A673 (cell line): ENCODE measurements at regions not wholly inside any gene's neighbourhood (a gene's known extent, or its start where the extent isn't known, plus 50 kb on each side); places are given as distances from the start of the nearest gene placed in this dataset.

Experiments
- BruUV-seq: library from RNA; stranded (reverse); fragments of 400-500 nt; replicated peaks from 2 replicates; lab custom pipeline; 2021; lab: Mats Ljungman, UMichigan
- CTCF ChIA-PET: fragments of 300-600 bp; sonication (Branson Sonifier 250); formaldehyde crosslinking; loops from one replicate; lab custom pipeline; 2022; ENCODE audit warnings: antibody characterized with exemption; lab: Charles Lee
- POLR2A ChIA-PET: fragments of 300-600 bp; sonication (Branson Sonifier 250); formaldehyde crosslinking; loops from one replicate; lab custom pipeline; 2022; ENCODE audit warnings: antibody characterized with exemption; ENCODE audit not compliant: low non-redundant PET; lab: Charles Lee
- DNase-seq: peaks from one replicate; pipeline ENCODE4 v3.0.0-alpha.2; 2015; ENCODE audit warnings: low spot score
- H3K27ac ChIP-seq: fragments of 200-600 bp; sonication (generic); 2 replicates; pipeline ENCODE4 v1.5.1; 2016; ENCODE audit warnings: mixed run types, low read depth, mild to moderate bottlenecking, mixed read lengths, antibody characterized with exemption, low read length; ENCODE audit not compliant: poor library complexity, severe bottlenecking
- H3K27me3 ChIP-seq: fragments of 200-600 bp; sonication (generic); replicated peaks from 2 replicates; pipeline ENCODE4 v1.6.1; 2017; ENCODE audit warnings: mixed run types, low read depth, mild to moderate bottlenecking, mixed read lengths, antibody characterized with exemption, low read length; ENCODE audit not compliant: insufficient read depth, poor library complexity
- H3K36me3 ChIP-seq: fragments of 200-600 bp; sonication (generic); 2 replicates; pipeline ENCODE4 v1.6.1; 2016; ENCODE audit warnings: mixed run types, mild to moderate bottlenecking, mixed read lengths, antibody characterized with exemption, low read length; ENCODE audit not compliant: insufficient read depth, poor library complexity, severe bottlenecking
- H3K4me1 ChIP-seq: fragments of 200-600 bp; sonication (generic); 2 replicates; pipeline ENCODE4 v1.6.1; 2017; ENCODE audit warnings: mixed run types, mild to moderate bottlenecking, mixed read lengths, antibody characterized with exemption, low read length; ENCODE audit not compliant: insufficient read depth, poor library complexity, severe bottlenecking
- H3K4me3 ChIP-seq: fragments of 200-600 bp; sonication (generic); 2 replicates; pipeline ENCODE4 v1.5.1; 2016; ENCODE audit warnings: low read depth, mixed run types, mild to moderate bottlenecking, mixed read lengths, low read length; ENCODE audit not compliant: poor library complexity, severe bottlenecking
- H3K9me3 ChIP-seq: fragments of 200-600 bp; sonication (generic); 2 replicates; pipeline ENCODE4 v1.6.1; 2016; ENCODE audit warnings: mixed run types, low read depth, mild to moderate bottlenecking, mixed read lengths, antibody characterized with exemption, low read length; ENCODE audit not compliant: poor library complexity, severe bottlenecking
- EZH2 ChIP-seq: fragments of 200-600 bp; sonication (generic); IDR thresholded peaks from 2 replicates; pipeline ENCODE4 v1.6.1; 2017; ENCODE audit warnings: borderline replicate concordance, low read depth, mild to moderate bottlenecking, mixed read lengths, antibody characterized with exemption, low read length; ENCODE audit not compliant: poor library complexity, severe bottlenecking
- intact Hi-C: fragments of 100-400 bp; cut with micrococcal nuclease; formaldehyde crosslinking; loops from one replicate; pipeline ENCODE4 v1.10.0; 2022; ENCODE audit not compliant: unreplicated experiment
- TF ChIP-seq, protein P1 (sequence below): fragments of 300-800, 200-600 bp; sonication (generic); conservative IDR thresholded peaks from 2 replicates; pipeline ENCODE4 v1.5.1; 2017; ENCODE audit warnings: low read depth, mild to moderate bottlenecking, antibody characterized with exemption, low read length, moderate library complexity, mixed read lengths

DNA sequence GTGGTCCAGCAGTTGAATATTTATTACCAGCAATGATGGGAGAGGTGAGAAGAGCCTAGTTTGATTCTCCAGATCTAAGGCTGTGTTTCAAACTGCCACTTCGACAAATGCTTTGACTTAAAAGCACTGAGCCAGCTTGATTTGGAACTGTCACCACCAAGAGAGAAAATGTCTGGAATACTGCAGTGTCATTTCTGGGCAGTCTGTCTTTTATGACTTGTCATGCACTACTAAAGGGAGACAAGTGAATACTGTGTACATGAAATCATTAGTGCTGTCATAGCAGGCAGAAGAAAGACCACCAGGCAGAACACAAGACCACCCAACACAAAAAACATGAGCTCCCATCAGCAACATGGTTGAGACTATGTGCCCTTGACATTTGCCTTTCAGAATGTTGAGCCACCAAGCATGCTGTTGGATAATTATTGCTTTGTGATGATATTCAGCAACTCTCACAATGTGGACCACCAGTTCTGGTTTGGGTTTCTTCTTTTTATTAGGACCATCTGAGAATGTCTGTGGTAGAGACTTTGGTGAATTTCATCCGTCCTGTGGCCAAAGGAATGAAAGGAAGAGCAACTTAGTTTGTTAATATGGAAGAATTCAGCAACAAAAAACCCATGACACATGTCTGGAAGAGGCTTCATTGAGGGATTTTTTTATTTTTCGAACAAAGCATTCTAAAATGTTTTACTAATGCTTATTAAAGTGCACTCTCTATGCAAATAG lies 125.8 kb downstream of the NTMT2 start:
- intact Hi-C loops: no loop called here
- Histone ChIP-seq H3K36me3 (no peaks in the 10 kb centered on the region), H3K4me1 (no peaks in the 10 kb centered on the region), H3K27me3 (no peaks in the 10 kb centered on the region), H3K4me3 (no peak overlapping the region), H3K9me3 (no peaks in the 10 kb centered on the region), H3K27ac (no peak overlapping the region)
- ChIA-PET POLR2A (no interaction called here), CTCF (no interaction called here)
- TF ChIP-seq, protein P1, sequence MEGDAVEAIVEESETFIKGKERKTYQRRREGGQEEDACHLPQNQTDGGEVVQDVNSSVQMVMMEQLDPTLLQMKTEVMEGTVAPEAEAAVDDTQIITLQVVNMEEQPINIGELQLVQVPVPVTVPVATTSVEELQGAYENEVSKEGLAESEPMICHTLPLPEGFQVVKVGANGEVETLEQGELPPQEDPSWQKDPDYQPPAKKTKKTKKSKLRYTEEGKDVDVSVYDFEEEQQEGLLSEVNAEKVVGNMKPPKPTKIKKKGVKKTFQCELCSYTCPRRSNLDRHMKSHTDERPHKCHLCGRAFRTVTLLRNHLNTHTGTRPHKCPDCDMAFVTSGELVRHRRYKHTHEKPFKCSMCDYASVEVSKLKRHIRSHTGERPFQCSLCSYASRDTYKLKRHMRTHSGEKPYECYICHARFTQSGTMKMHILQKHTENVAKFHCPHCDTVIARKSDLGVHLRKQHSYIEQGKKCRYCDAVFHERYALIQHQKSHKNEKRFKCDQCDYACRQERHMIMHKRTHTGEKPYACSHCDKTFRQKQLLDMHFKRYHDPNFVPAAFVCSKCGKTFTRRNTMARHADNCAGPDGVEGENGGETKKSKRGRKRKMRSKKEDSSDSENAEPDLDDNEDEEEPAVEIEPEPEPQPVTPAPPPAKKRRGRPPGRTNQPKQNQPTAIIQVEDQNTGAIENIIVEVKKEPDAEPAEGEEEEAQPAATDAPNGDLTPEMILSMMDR: no peak
- TF ChIP-seq EZH2: no peak
- no TSS peak for BruUV-seq
- no peak for DNase-seq

DNA sequence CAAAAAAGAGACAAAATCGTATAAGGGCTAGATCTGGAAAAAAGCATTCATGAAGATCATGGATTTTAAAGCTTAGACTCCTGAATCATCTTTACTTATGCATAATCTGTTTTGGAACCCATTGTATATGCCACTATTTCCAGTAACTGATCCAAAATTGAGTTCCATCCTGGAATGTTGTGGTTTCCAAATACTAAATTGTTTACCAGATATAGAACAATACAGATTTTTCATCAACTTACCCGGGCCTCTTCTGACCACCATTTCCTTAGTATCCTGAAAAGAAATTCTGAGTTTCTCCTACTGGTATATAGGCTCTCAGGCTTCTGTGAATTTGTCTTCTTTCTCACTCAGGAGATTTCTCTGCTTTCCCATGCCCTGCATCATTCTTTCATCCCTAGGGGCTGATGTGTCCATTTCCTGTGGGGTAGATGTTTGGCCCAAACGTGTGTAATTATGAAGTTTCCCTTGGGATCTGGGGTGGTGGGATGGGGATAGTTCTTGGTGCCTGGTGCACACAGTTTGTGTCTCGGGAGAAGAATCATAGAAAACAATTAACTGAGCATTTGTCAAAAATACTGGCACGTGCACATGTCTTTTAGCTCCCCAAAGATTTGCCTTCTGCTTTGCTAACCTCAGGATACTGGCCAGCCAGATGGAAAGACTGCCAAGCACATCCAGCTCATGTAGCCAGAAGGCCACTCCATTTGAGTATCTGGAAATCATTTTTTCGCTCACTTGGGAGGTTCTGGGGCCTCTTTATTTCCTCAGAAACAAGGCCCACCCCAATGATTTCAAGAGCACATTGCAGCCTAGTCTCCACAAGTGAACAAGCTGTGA lies 127.8 kb downstream of the NTMT2 start:
- TF ChIP-seq EZH2: no peak
- TF ChIP-seq, protein P1: no peak
- H3K36me3 ChIP-seq: no peaks in the 10 kb centered on the region
- no TSS peak for BruUV-seq
- H3K4me1 ChIP-seq: no peaks in the 10 kb centered on the region
- ChIA-PET POLR2A (no interaction called here), CTCF (no interaction called here)
- no peak for DNase-seq
- H3K27me3 ChIP-seq: no peaks in the 10 kb centered on the region
- intact Hi-C loops: no loop called here
- H3K4me3 ChIP-seq: no peak overlapping the region
- no peak overlapping the region for H3K27ac ChIP-seq
- H3K9me3 ChIP-seq: no peaks in the 10 kb centered on the region

DNA sequence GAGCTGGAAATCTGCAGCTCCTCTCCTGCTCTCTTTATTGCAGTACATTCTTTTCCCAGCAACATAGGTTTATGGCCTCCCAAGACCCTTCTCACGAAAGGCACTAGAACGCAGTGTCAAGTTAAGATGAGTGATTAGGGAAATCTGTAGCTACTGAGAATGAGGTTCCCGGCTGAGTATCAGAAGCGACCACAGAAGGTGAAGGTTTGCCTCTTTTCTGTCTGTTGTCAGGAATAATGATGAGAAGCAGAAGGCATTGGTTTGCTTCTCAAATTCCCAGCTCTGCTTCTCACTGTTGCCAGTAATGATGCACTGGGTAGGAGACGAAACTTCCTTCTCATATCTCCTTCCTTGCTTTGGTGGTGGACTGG lies 128.4 kb downstream of the NTMT2 start:
- intact Hi-C loops: no loop called here
- TF ChIP-seq, protein P1: no peak
- no peak for TF ChIP-seq EZH2
- Histone ChIP-seq H3K27ac (no peak overlapping the region), H3K4me3 (no peak overlapping the region), H3K27me3 (no peaks in the 10 kb centered on the region), H3K4me1 (no peaks in the 10 kb centered on the region), H3K36me3 (no peaks in the 10 kb centered on the region), H3K9me3 (no peaks in the 10 kb centered on the region)
- BruUV-seq: no TSS peak
- POLR2A ChIA-PET: no interaction called here
- CTCF ChIA-PET: no interaction called here
- no peak for DNase-seq
